RWPE2 (cell line): ENCODE measurements at regions not wholly inside any gene's neighbourhood (a gene's known extent, or its start where the extent isn't known, plus 50 kb on each side); places are given as distances from the start of the nearest gene placed in this dataset.
A peak's percentile ranks its signal among the peaks of the same experiment; 100 is the strongest.

Experiments
- ATAC-seq: fragments of 200-7000 bp; cut with Tn5 transposase; 3 replicates; pipeline ENCODE4 v1.9.1; 2021; ENCODE audit warnings: low read depth
- DNase-seq: peaks from one replicate; pipeline ENCODE4 v3.0.0-alpha.2; 2020; ENCODE audit warnings: low spot score
- H3K27ac ChIP-seq: fragments of 450-650 bp; 2 replicates; pipeline ENCODE4 v1.5.1; 2017; ENCODE audit warnings: mild to moderate bottlenecking; ENCODE audit not compliant: poor library complexity, severe bottlenecking
- H3K27me3 ChIP-seq: fragments of 250-450 bp; sonication (Bioruptor Pico); 2 replicates; pipeline ENCODE4 v1.5.1; 2021; ENCODE audit warnings: mild to moderate bottlenecking, moderate library complexity; ENCODE audit not compliant: insufficient read depth, poor library complexity, severe bottlenecking
- H3K36me3 ChIP-seq: fragments of 250-450 bp; sonication (Bioruptor Pico); 2 replicates; pipeline ENCODE4 v1.5.1; 2020; ENCODE audit warnings: low read depth, mild to moderate bottlenecking, moderate library complexity
- H3K4me1 ChIP-seq: fragments of 250-450 bp; sonication (Bioruptor Pico); 2 replicates; pipeline ENCODE4 v1.5.1; 2021; ENCODE audit warnings: mild to moderate bottlenecking, moderate library complexity; ENCODE audit not compliant: insufficient read depth, poor library complexity, severe bottlenecking
- H3K4me3 ChIP-seq: fragments of 250-450 bp; sonication (Bioruptor Pico); 2 replicates; pipeline ENCODE4 v1.5.1; 2021; ENCODE audit warnings: mild to moderate bottlenecking, moderate library complexity; ENCODE audit not compliant: severe bottlenecking
- H3K9me3 ChIP-seq: fragments of 250-450 bp; sonication (Bioruptor Pico); 2 replicates; pipeline ENCODE4 v1.5.1; 2021; ENCODE audit warnings: mild to moderate bottlenecking, moderate library complexity; ENCODE audit not compliant: severe bottlenecking
- CTCF ChIP-seq: fragments of 450-650 bp; IDR thresholded peaks from one replicate; pipeline ENCODE4 v1.5.1; 2017; ENCODE audit warnings: mild to moderate bottlenecking, moderate library complexity; ENCODE audit not compliant: poor library complexity, severe bottlenecking

GRCh38 chr20:3330046-3330741 is 77.3 kb downstream of the DNAAF9 start:
- TF ChIP-seq CTCF: no peak
- no peak overlapping the region for H3K4me3 ChIP-seq
- H3K36me3 ChIP-seq: peaks cover 39% of the 10 kb centered on the region
- ATAC-seq (peak; percentile 29; the same call in 1 of the 3 replicates), DNase-seq (no peak)
- H3K27ac ChIP-seq: no peak overlapping the region
- H3K4me1 ChIP-seq: no peaks in the 10 kb centered on the region
- no peaks in the 10 kb centered on the region for H3K27me3 ChIP-seq
- H3K9me3 ChIP-seq: no peaks in the 10 kb centered on the region

GRCh38 chr20:3328501-3328900 is 79.0 kb downstream of the DNAAF9 start:
- Histone ChIP-seq H3K4me1 (no peaks in the 10 kb centered on the region), H3K9me3 (no peaks in the 10 kb centered on the region), H3K4me3 (no peak overlapping the region), H3K27ac (no peak overlapping the region), H3K36me3 (peaks cover 33% of the 10 kb centered on the region), H3K27me3 (no peaks in the 10 kb centered on the region)
- TF ChIP-seq CTCF: no peak
- ATAC-seq (no peak), DNase-seq (no peak)

GRCh38 chr20:3326779-3327521 is 80.5 kb downstream of the DNAAF9 start:
- no peak for TF ChIP-seq CTCF
- DNase-seq (no peak), ATAC-seq (no peak)
- no peaks in the 10 kb centered on the region for H3K9me3 ChIP-seq
- H3K4me1 ChIP-seq: no peaks in the 10 kb centered on the region
- H3K4me3 ChIP-seq: no peak overlapping the region
- peaks cover 26% of the 10 kb centered on the region for H3K36me3 ChIP-seq
- H3K27ac ChIP-seq: no peak overlapping the region
- H3K27me3 ChIP-seq: no peaks in the 10 kb centered on the region

GRCh38 chr20:3325864-3326263 is 81.6 kb downstream of the DNAAF9 start:
- H3K4me1 ChIP-seq: no peaks in the 10 kb centered on the region
- ATAC-seq (no peak), DNase-seq (no peak)
- no peaks in the 10 kb centered on the region for H3K27me3 ChIP-seq
- H3K4me3 ChIP-seq: no peak overlapping the region
- no peak for TF ChIP-seq CTCF
- H3K27ac ChIP-seq: no peak overlapping the region
- peaks cover 19% of the 10 kb centered on the region for H3K36me3 ChIP-seq
- H3K9me3 ChIP-seq: no peaks in the 10 kb centered on the region

- Histone ChIP-seq H3K36me3 (peaks cover 12% of the 10 kb centered on the region), H3K4me3 (no peak overlapping the region), H3K9me3 (no peaks in the 10 kb centered on the region), H3K27ac (no peak overlapping the region), H3K4me1 (no peaks in the 10 kb centered on the region), H3K27me3 (no peaks in the 10 kb centered on the region)
- ATAC-seq (peak; percentile 64), DNase-seq (no peak)
- no peak for TF ChIP-seq CTCF
Observed at GRCh38 chr20:3323398-3323797, 84.1 kb downstream of the DNAAF9 start.
